ENCODE measurements at regions not wholly inside any gene's neighbourhood (a gene's known extent, or its start where the extent isn't known, plus 50 kb on each side); places are given as distances from the start of the nearest gene placed in this dataset.
A peak's percentile ranks its signal among the peaks of the same experiment; 100 is the strongest.

GRCh38 chr12:124442772-124443445, 124.5 kb downstream of the NCOR2 start:
- TF ChIP-seq CTCF (IDR thresholded peaks at IDR 0.05; ENCODE audit: insufficient read depth, low read depth, low read length, missing control alignments): no peak
- DNase-seq (ENCODE audit: low read depth): no peak
- H3K4me3 ChIP-seq (ENCODE audit: low read length): no peak overlapping the region

GRCh38 chr12:124442281-124442680, 125.1 kb downstream of the NCOR2 start:
- no peak for TF ChIP-seq CTCF (IDR thresholded peaks at IDR 0.05; ENCODE audit: insufficient read depth, low read depth, low read length, missing control alignments)
- no peak overlapping the region for H3K4me3 ChIP-seq (ENCODE audit: low read length)
- DNase-seq (ENCODE audit: low read depth): no peak

- peak; percentile 90 for DNase-seq (ENCODE audit: low read depth)
- no peak for TF ChIP-seq CTCF (IDR thresholded peaks at IDR 0.05; ENCODE audit: insufficient read depth, low read depth, low read length, missing control alignments)
- H3K4me3 ChIP-seq (ENCODE audit: low read length): no peak overlapping the region
Observed at GRCh38 chr12:124441443-124442194, 125.8 kb downstream of the NCOR2 start.

- no peak for TF ChIP-seq CTCF (IDR thresholded peaks at IDR 0.05; ENCODE audit: insufficient read depth, low read depth, low read length, missing control alignments)
- no peak overlapping the region for H3K4me3 ChIP-seq (ENCODE audit: low read length)
- peak; percentile 85 for DNase-seq (ENCODE audit: low read depth)
Observed at GRCh38 chr12:124440841-124441381, 126.5 kb downstream of the NCOR2 start.

- DNase-seq (ENCODE audit: low read depth): no peak
- H3K4me3 ChIP-seq (ENCODE audit: low read length): no peak overlapping the region
- TF ChIP-seq CTCF (IDR thresholded peaks at IDR 0.05; ENCODE audit: insufficient read depth, low read depth, low read length, missing control alignments): no peak
Observed at GRCh38 chr12:124440031-124440626, 127.3 kb downstream of the NCOR2 start.

- TF ChIP-seq CTCF (IDR thresholded peaks at IDR 0.05; ENCODE audit: insufficient read depth, low read depth, low read length, missing control alignments): no peak
- no peak for DNase-seq (ENCODE audit: low read depth)
- no peak overlapping the region for H3K4me3 ChIP-seq (ENCODE audit: low read length)
Observed at GRCh38 chr12:124438437-124439056, 128.9 kb downstream of the NCOR2 start.

Data from epithelial cell of esophagus (primary cell).